RPMI7951 (cell line): ENCODE measurements at regions not wholly inside any gene's neighbourhood (a gene's known extent, or its start where the extent isn't known, plus 50 kb on each side); places are given as distances from the start of the nearest gene placed in this dataset.
A peak's percentile ranks its signal among the peaks of the same experiment; 100 is the strongest.
"Not testable (repeated sequence)": the region's sequence is repeated elsewhere in the genome, so short reads cannot be mapped to it uniquely, and the experiment has no call there.

Experiments
- DNase-seq: peaks from one replicate; pipeline ENCODE4 v3.0.0-alpha.2; 2012; ENCODE audit warnings: low read depth

GRCh38 chr21:14614287-14614686, 68.2 kb upstream of the SAMSN1 start:
- no peak for DNase-seq

GRCh38 chr21:14613486-14614224, 67.5 kb upstream of the SAMSN1 start:
- DNase-seq = no peak

- not testable (repeated sequence) for DNase-seq
Observed at GRCh38 chr21:14610119-14610518, 64.0 kb upstream of the SAMSN1 start.

- DNase-seq = no peak
Observed at GRCh38 chr21:14609274-14609673, 63.2 kb upstream of the SAMSN1 start.

- no peak for DNase-seq
Observed at GRCh38 chr21:14607262-14607661, 61.1 kb upstream of the SAMSN1 start.

GRCh38 chr21:14603202-14603601, 57.1 kb upstream of the SAMSN1 start:
- DNase-seq = peak; percentile 1

- DNase-seq = no peak
Observed at GRCh38 chr21:14602382-14602958, 56.4 kb upstream of the SAMSN1 start.

- DNase-seq = no peak
Observed at GRCh38 chr21:14600569-14601297, 54.6 kb upstream of the SAMSN1 start.

GRCh38 chr21:14598065-14598464, 52.0 kb upstream of the SAMSN1 start:
- DNase-seq = no peak
